ENCODE measurements at regions not wholly inside any gene's neighbourhood (a gene's known extent, or its start where the extent isn't known, plus 50 kb on each side); places are given as distances from the start of the nearest gene placed in this dataset.

DNA sequence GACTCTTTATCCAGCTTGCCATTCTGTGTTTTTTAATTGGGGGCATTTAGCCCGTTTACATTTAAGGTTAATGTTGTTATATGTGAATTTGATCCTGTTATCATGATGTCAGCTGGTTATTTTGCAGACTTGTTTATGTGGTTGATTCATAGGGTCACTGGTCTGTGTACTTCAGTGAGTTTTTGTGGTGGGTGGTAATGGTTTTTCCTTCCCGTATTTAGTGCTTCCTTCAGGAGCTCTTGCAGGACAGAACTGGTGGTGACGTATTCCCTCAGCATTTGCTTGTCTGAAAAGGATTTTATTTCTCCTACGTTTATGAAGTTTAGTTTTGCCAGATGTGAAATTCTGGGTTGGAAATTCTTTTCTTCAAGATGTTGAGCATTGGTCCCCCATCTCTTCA is 381.1 kb downstream of the MAN2A1 start:
- TF ChIP-seq, protein P1, sequence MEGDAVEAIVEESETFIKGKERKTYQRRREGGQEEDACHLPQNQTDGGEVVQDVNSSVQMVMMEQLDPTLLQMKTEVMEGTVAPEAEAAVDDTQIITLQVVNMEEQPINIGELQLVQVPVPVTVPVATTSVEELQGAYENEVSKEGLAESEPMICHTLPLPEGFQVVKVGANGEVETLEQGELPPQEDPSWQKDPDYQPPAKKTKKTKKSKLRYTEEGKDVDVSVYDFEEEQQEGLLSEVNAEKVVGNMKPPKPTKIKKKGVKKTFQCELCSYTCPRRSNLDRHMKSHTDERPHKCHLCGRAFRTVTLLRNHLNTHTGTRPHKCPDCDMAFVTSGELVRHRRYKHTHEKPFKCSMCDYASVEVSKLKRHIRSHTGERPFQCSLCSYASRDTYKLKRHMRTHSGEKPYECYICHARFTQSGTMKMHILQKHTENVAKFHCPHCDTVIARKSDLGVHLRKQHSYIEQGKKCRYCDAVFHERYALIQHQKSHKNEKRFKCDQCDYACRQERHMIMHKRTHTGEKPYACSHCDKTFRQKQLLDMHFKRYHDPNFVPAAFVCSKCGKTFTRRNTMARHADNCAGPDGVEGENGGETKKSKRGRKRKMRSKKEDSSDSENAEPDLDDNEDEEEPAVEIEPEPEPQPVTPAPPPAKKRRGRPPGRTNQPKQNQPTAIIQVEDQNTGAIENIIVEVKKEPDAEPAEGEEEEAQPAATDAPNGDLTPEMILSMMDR (IDR thresholded peaks at IDR 0.05; ENCODE audit: poor library complexity) = no peak
- TF ChIP-seq EZH2 (IDR thresholded peaks at IDR 0.05; ENCODE audit: borderline replicate concordance) (no peak), EZH2phosphoT487 (IDR thresholded peaks at IDR 0.05; ENCODE audit: low read depth, severe bottlenecking, unreplicated experiment) (no peak)

All from hepatocyte (in vitro differentiated cells).